ENCODE measurements at regions not wholly inside any gene's neighbourhood (a gene's known extent, or its start where the extent isn't known, plus 50 kb on each side); places are given as distances from the start of the nearest gene placed in this dataset.

GRCh38 chr3:28186748-28187147, 54.7 kb upstream of the CMC1 start:
- no peak for TF ChIP-seq CTCF (IDR thresholded peaks at IDR 0.05; ENCODE audit: low read depth, low read length, poor library complexity, severe bottlenecking)
- no peak for TF ChIP-seq EZH2phosphoT487 (IDR thresholded peaks at IDR 0.05; ENCODE audit: borderline replicate concordance, low read length)

Data from DOHH2 (cell line).